H1 (cell line): ENCODE measurements at regions not wholly inside any gene's neighbourhood (a gene's known extent, or its start where the extent isn't known, plus 50 kb on each side); places are given as distances from the start of the nearest gene placed in this dataset.

ENCODE experiments used
- CHD7 ChIP-seq: fragments of 300-600 bp; sonication (generic); IDR thresholded peaks from 2 replicates; pipeline ENCODE4 v1.7.1; 2012; ENCODE audit warnings: low read length, moderate library complexity, mild to moderate bottlenecking, inconsistent platforms; ENCODE audit not compliant: insufficient replicate concordance
- FOSL1 ChIP-seq: IDR thresholded peaks from 2 replicates; pipeline ENCODE4 v1.6.1; 2011; ENCODE audit warnings: mild to moderate bottlenecking, low read depth, low read length, moderate library complexity; ENCODE audit not compliant: insufficient read depth
- MAFK ChIP-seq: IDR thresholded peaks from 2 replicates; pipeline ENCODE4 v1.6.1; 2012; ENCODE audit warnings: low read depth, mild to moderate bottlenecking, improper control_type of control experiment, low read length
- RAD21 ChIP-seq, 2 experiments: IDR thresholded peaks in 1 of 2; conservative IDR thresholded peaks in 1 of 2; 2 replicates each; pipeline ENCODE4 v1.6.1; 2011; ENCODE audit warnings: low read depth in 2 of 2, low read length in 2 of 2, improper control_type of control experiment in 1 of 2, inconsistent platforms in 1 of 2, mild to moderate bottlenecking in 1 of 2, moderate library complexity in 1 of 2
- SIRT6 ChIP-seq: IDR thresholded peaks from one replicate; pipeline ENCODE4 v1.7.1; 2012; ENCODE audit warnings: low read length, inconsistent platforms
- SP4 ChIP-seq: IDR thresholded peaks from 2 replicates; pipeline ENCODE4 v1.6.1; 2012; ENCODE audit warnings: low read length, inconsistent platforms
- SUZ12 ChIP-seq: fragments of 200-600 bp; sonication (generic); IDR thresholded peaks from 2 replicates; pipeline ENCODE4 v1.6.1; 2012; ENCODE audit warnings: mild to moderate bottlenecking, inconsistent platforms, low read length, moderate library complexity, mixed read lengths
- TF ChIP-seq, protein P1 (sequence below): IDR thresholded peaks from 2 replicates; pipeline ENCODE4 v1.6.1; 2012; ENCODE audit warnings: inconsistent platforms

- no peak for TF ChIP-seq CHD7
- no peak for TF ChIP-seq MAFK
- peak in 1 of 2 experiments; percentile 14; a peak in 2 of 4 replicates for TF ChIP-seq RAD21 (IDR thresholded peaks at IDR 0.05 in 1 of 2, conservative IDR thresholded peaks at IDR 0.05 in 1 of 2; ENCODE audit: low read depth in 2 of 2, low read length in 2 of 2)
- TF ChIP-seq, protein P1, sequence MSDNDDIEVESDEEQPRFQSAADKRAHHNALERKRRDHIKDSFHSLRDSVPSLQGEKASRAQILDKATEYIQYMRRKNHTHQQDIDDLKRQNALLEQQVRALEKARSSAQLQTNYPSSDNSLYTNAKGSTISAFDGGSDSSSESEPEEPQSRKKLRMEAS, result peak; percentile 58
- TF ChIP-seq SUZ12, result no peak
- no peak for TF ChIP-seq SP4
- no peak for TF ChIP-seq SIRT6
- TF ChIP-seq FOSL1, result no peak
Observed at GRCh38 chr2:129891341-129892320, 87.8 kb upstream of the RAB6C start (continued).
